ENCODE measurements at regions not wholly inside any gene's neighbourhood (a gene's known extent, or its start where the extent isn't known, plus 50 kb on each side); places are given as distances from the start of the nearest gene placed in this dataset.

GRCh38 chr2:5524551-5524950, 167.6 kb upstream of the SOX11 start:
- DNase-seq (ENCODE audit: extremely low spot score, unreplicated experiment), result no peak
- Mint-ChIP-seq H3K9me3 (ENCODE audit: unreplicated experiment) (no peaks in the 10 kb centered on the region), H3K4me1 (ENCODE audit: unreplicated experiment) (no peaks in the 10 kb centered on the region), H3K36me3 (ENCODE audit: unreplicated experiment) (no peaks in the 10 kb centered on the region), H3K4me3 (ENCODE audit: unreplicated experiment) (no peak overlapping the region), H3K27me3 (ENCODE audit: unreplicated experiment) (no peaks in the 10 kb centered on the region), H3K27ac (ENCODE audit: unreplicated experiment) (no peak overlapping the region)
- TF ChIP-seq CTCF (IDR thresholded peaks at IDR 0.05), result no peak

GRCh38 chr2:5528706-5529105, 163.5 kb upstream of the SOX11 start:
- no peak for DNase-seq (ENCODE audit: extremely low spot score, unreplicated experiment)
- Mint-ChIP-seq H3K4me3 (ENCODE audit: unreplicated experiment) (no peak overlapping the region), H3K4me1 (ENCODE audit: unreplicated experiment) (no peaks in the 10 kb centered on the region), H3K36me3 (ENCODE audit: unreplicated experiment) (no peaks in the 10 kb centered on the region), H3K27ac (ENCODE audit: unreplicated experiment) (no peak overlapping the region), H3K9me3 (ENCODE audit: unreplicated experiment) (no peaks in the 10 kb centered on the region), H3K27me3 (ENCODE audit: unreplicated experiment) (no peaks in the 10 kb centered on the region)
- TF ChIP-seq CTCF (IDR thresholded peaks at IDR 0.05), result no peak

- H3K27me3 Mint-ChIP-seq (ENCODE audit: unreplicated experiment), result no peaks in the 10 kb centered on the region
- H3K4me3 Mint-ChIP-seq (ENCODE audit: unreplicated experiment), result no peak overlapping the region
- no peaks in the 10 kb centered on the region for H3K4me1 Mint-ChIP-seq (ENCODE audit: unreplicated experiment)
- DNase-seq (ENCODE audit: extremely low spot score, unreplicated experiment), result no peak
- H3K27ac Mint-ChIP-seq (ENCODE audit: unreplicated experiment), result no peak overlapping the region
- no peak for TF ChIP-seq CTCF (IDR thresholded peaks at IDR 0.05)
- H3K36me3 Mint-ChIP-seq (ENCODE audit: unreplicated experiment), result no peaks in the 10 kb centered on the region
- H3K9me3 Mint-ChIP-seq (ENCODE audit: unreplicated experiment), result no peaks in the 10 kb centered on the region
These were observed 162.0 kb upstream of the SOX11 start for GRCh38 chr2:5530011-5530696.

GRCh38 chr2:5535301-5535700, 156.9 kb upstream of the SOX11 start:
- TF ChIP-seq CTCF (IDR thresholded peaks at IDR 0.05), result no peak

GRCh38 chr2:5537180-5537688, 154.9 kb upstream of the SOX11 start:
- Mint-ChIP-seq H3K9me3 (ENCODE audit: unreplicated experiment) (no peaks in the 10 kb centered on the region), H3K4me3 (ENCODE audit: unreplicated experiment) (no peak overlapping the region), H3K4me1 (ENCODE audit: unreplicated experiment) (peaks cover 25% of the 10 kb centered on the region), H3K36me3 (ENCODE audit: unreplicated experiment) (no peaks in the 10 kb centered on the region), H3K27me3 (ENCODE audit: unreplicated experiment) (peaks cover 2% of the 10 kb centered on the region), H3K27ac (ENCODE audit: unreplicated experiment) (no peak overlapping the region)
- no peak for DNase-seq (ENCODE audit: extremely low spot score, unreplicated experiment)
- TF ChIP-seq CTCF (IDR thresholded peaks at IDR 0.05), result no peak

More at GRCh38 chr2:5535301-5535700, 156.9 kb upstream of the SOX11 start:
- no peak for DNase-seq (ENCODE audit: extremely low spot score, unreplicated experiment)
- Mint-ChIP-seq H3K4me3 (ENCODE audit: unreplicated experiment) (no peak overlapping the region), H3K27me3 (ENCODE audit: unreplicated experiment) (peaks cover 2% of the 10 kb centered on the region), H3K9me3 (ENCODE audit: unreplicated experiment) (no peaks in the 10 kb centered on the region), H3K36me3 (ENCODE audit: unreplicated experiment) (no peaks in the 10 kb centered on the region), H3K4me1 (ENCODE audit: unreplicated experiment) (peaks cover 18% of the 10 kb centered on the region), H3K27ac (ENCODE audit: unreplicated experiment) (no peak overlapping the region)

Data from osteocyte (in vitro differentiated cells).